ENCODE measurements at regions not wholly inside any gene's neighbourhood (a gene's known extent, or its start where the extent isn't known, plus 50 kb on each side); places are given as distances from the start of the nearest gene placed in this dataset.

- no peak overlapping the region for H3K27ac Mint-ChIP-seq
- ATAC-seq (no peak), DNase-seq (no peak)
- H3K27me3 Mint-ChIP-seq (ENCODE audit: low read depth) = no peaks in the 10 kb centered on the region
- CTCF ChIA-PET = no interaction called here
- POLR2A ChIA-PET = no interaction called here
- no peaks in the 10 kb centered on the region for H3K36me3 Mint-ChIP-seq (ENCODE audit: low read depth)
- H3K9me3 Mint-ChIP-seq (ENCODE audit: insufficient read depth) = no peaks in the 10 kb centered on the region
- H3K4me1 Mint-ChIP-seq (ENCODE audit: low read depth) = no peaks in the 10 kb centered on the region
- H3K4me3 Mint-ChIP-seq = no peak overlapping the region
Observed at GRCh38 chr10:125466685-125467084, 216.3 kb downstream of the TEX36 start.

GRCh38 chr10:125462845-125463244 is 220.1 kb downstream of the TEX36 start:
- no peak overlapping the region for H3K4me3 Mint-ChIP-seq
- ChIA-PET POLR2A (no interaction called here), CTCF (no interaction called here)
- H3K4me1 Mint-ChIP-seq (ENCODE audit: low read depth) = no peaks in the 10 kb centered on the region
- no peak overlapping the region for H3K27ac Mint-ChIP-seq
- DNase-seq = no peak
- ATAC-seq = no peak
- no peaks in the 10 kb centered on the region for H3K27me3 Mint-ChIP-seq (ENCODE audit: low read depth)
- H3K9me3 Mint-ChIP-seq (ENCODE audit: insufficient read depth) = no peaks in the 10 kb centered on the region
- no peaks in the 10 kb centered on the region for H3K36me3 Mint-ChIP-seq (ENCODE audit: low read depth)

GRCh38 chr10:125460326-125460725 is 222.6 kb downstream of the TEX36 start:
- DNase-seq (no peak), ATAC-seq (no peak)
- no peaks in the 10 kb centered on the region for H3K9me3 Mint-ChIP-seq (ENCODE audit: insufficient read depth)
- H3K4me1 Mint-ChIP-seq (ENCODE audit: low read depth) = no peaks in the 10 kb centered on the region
- H3K36me3 Mint-ChIP-seq (ENCODE audit: low read depth) = no peaks in the 10 kb centered on the region
- H3K27ac Mint-ChIP-seq = no peak overlapping the region
- CTCF ChIA-PET = no interaction called here
- H3K4me3 Mint-ChIP-seq = no peak overlapping the region
- no peaks in the 10 kb centered on the region for H3K27me3 Mint-ChIP-seq (ENCODE audit: low read depth)
- POLR2A ChIA-PET = no interaction called here

GRCh38 chr10:125457406-125457805 is 225.6 kb downstream of the TEX36 start:
- POLR2A ChIA-PET = no interaction called here
- no peak for DNase-seq
- no peaks in the 10 kb centered on the region for H3K4me1 Mint-ChIP-seq (ENCODE audit: low read depth)
- no peaks in the 10 kb centered on the region for H3K36me3 Mint-ChIP-seq (ENCODE audit: low read depth)
- H3K27ac Mint-ChIP-seq = no peak overlapping the region
- H3K4me3 Mint-ChIP-seq = no peak overlapping the region
- H3K9me3 Mint-ChIP-seq (ENCODE audit: insufficient read depth) = no peaks in the 10 kb centered on the region
- H3K27me3 Mint-ChIP-seq (ENCODE audit: low read depth) = no peaks in the 10 kb centered on the region
- CTCF ChIA-PET = no interaction called here
- no peak for ATAC-seq

- Mint-ChIP-seq H3K27ac (no peak overlapping the region), H3K4me3 (no peak overlapping the region), H3K27me3 (ENCODE audit: low read depth) (no peaks in the 10 kb centered on the region), H3K9me3 (ENCODE audit: insufficient read depth) (no peaks in the 10 kb centered on the region), H3K36me3 (ENCODE audit: low read depth) (no peaks in the 10 kb centered on the region), H3K4me1 (ENCODE audit: low read depth) (no peaks in the 10 kb centered on the region)
- ChIA-PET CTCF (no interaction called here), POLR2A (no interaction called here)
- DNase-seq = no peak
- no peak for ATAC-seq
Observed at GRCh38 chr10:125455855-125456254, 227.1 kb downstream of the TEX36 start.

- no peak for DNase-seq
- Mint-ChIP-seq H3K27ac (no peak overlapping the region), H3K36me3 (ENCODE audit: low read depth) (no peaks in the 10 kb centered on the region), H3K27me3 (ENCODE audit: low read depth) (no peaks in the 10 kb centered on the region), H3K9me3 (ENCODE audit: insufficient read depth) (no peaks in the 10 kb centered on the region), H3K4me1 (ENCODE audit: low read depth) (no peaks in the 10 kb centered on the region), H3K4me3 (no peak overlapping the region)
- POLR2A ChIA-PET = no interaction called here
- no peak for ATAC-seq
- CTCF ChIA-PET = no interaction called here
Observed at GRCh38 chr10:125455431-125455830, 227.5 kb downstream of the TEX36 start.

- ChIA-PET CTCF (no interaction called here), POLR2A (no interaction called here)
Observed at GRCh38 chr10:125451319-125451718, 231.6 kb downstream of the TEX36 start.

GRCh38 chr10:125450218-125450617 is 232.7 kb downstream of the TEX36 start:
- H3K27ac Mint-ChIP-seq = no peak overlapping the region
- POLR2A ChIA-PET = no interaction called here
- no peaks in the 10 kb centered on the region for H3K27me3 Mint-ChIP-seq (ENCODE audit: low read depth)
- DNase-seq (no peak), ATAC-seq (no peak)
- CTCF ChIA-PET = no interaction called here
- no peaks in the 10 kb centered on the region for H3K9me3 Mint-ChIP-seq (ENCODE audit: insufficient read depth)
- no peak overlapping the region for H3K4me3 Mint-ChIP-seq
- no peaks in the 10 kb centered on the region for H3K36me3 Mint-ChIP-seq (ENCODE audit: low read depth)
- no peaks in the 10 kb centered on the region for H3K4me1 Mint-ChIP-seq (ENCODE audit: low read depth)

More at GRCh38 chr10:125451319-125451718, 231.6 kb downstream of the TEX36 start:
- ATAC-seq (no peak), DNase-seq (no peak)
- Mint-ChIP-seq H3K27me3 (ENCODE audit: low read depth) (no peaks in the 10 kb centered on the region), H3K4me3 (no peak overlapping the region), H3K27ac (no peak overlapping the region), H3K9me3 (ENCODE audit: insufficient read depth) (no peaks in the 10 kb centered on the region), H3K36me3 (ENCODE audit: low read depth) (no peaks in the 10 kb centered on the region), H3K4me1 (ENCODE audit: low read depth) (no peaks in the 10 kb centered on the region)

- ChIA-PET CTCF (no interaction called here), POLR2A (no interaction called here)
- H3K9me3 Mint-ChIP-seq (ENCODE audit: insufficient read depth) = no peaks in the 10 kb centered on the region
- no peak overlapping the region for H3K4me3 Mint-ChIP-seq
- no peaks in the 10 kb centered on the region for H3K36me3 Mint-ChIP-seq (ENCODE audit: low read depth)
- H3K27me3 Mint-ChIP-seq (ENCODE audit: low read depth) = no peaks in the 10 kb centered on the region
- no peak for ATAC-seq
- no peaks in the 10 kb centered on the region for H3K4me1 Mint-ChIP-seq (ENCODE audit: low read depth)
- no peak for DNase-seq
- H3K27ac Mint-ChIP-seq = no peak overlapping the region
Observed at GRCh38 chr10:125449571-125449970, 233.4 kb downstream of the TEX36 start.

- Mint-ChIP-seq H3K27ac (no peak overlapping the region), H3K4me3 (no peak overlapping the region), H3K9me3 (ENCODE audit: insufficient read depth) (no peaks in the 10 kb centered on the region), H3K27me3 (ENCODE audit: low read depth) (no peaks in the 10 kb centered on the region), H3K36me3 (ENCODE audit: low read depth) (no peaks in the 10 kb centered on the region), H3K4me1 (ENCODE audit: low read depth) (no peaks in the 10 kb centered on the region)
- ATAC-seq (no peak), DNase-seq (no peak)
- POLR2A ChIA-PET = no interaction called here
- CTCF ChIA-PET = no interaction called here
Observed at GRCh38 chr10:125448596-125448995, 234.4 kb downstream of the TEX36 start.

- H3K27ac Mint-ChIP-seq = no peak overlapping the region
- CTCF ChIA-PET = no interaction called here
- H3K4me1 Mint-ChIP-seq (ENCODE audit: low read depth) = no peaks in the 10 kb centered on the region
- H3K4me3 Mint-ChIP-seq = no peak overlapping the region
- no peaks in the 10 kb centered on the region for H3K36me3 Mint-ChIP-seq (ENCODE audit: low read depth)
- H3K9me3 Mint-ChIP-seq (ENCODE audit: insufficient read depth) = no peaks in the 10 kb centered on the region
- DNase-seq (no peak), ATAC-seq (no peak)
- POLR2A ChIA-PET = no interaction called here
- no peaks in the 10 kb centered on the region for H3K27me3 Mint-ChIP-seq (ENCODE audit: low read depth)
Observed at GRCh38 chr10:125444790-125445189, 238.2 kb downstream of the TEX36 start.

GRCh38 chr10:125442856-125443540 is 240.0 kb downstream of the TEX36 start:
- no peaks in the 10 kb centered on the region for H3K36me3 Mint-ChIP-seq (ENCODE audit: low read depth)
- ChIA-PET CTCF (no interaction called here), POLR2A (no interaction called here)
- no peak for ATAC-seq
- H3K27ac Mint-ChIP-seq = no peak overlapping the region
- no peaks in the 10 kb centered on the region for H3K9me3 Mint-ChIP-seq (ENCODE audit: insufficient read depth)
- no peak overlapping the region for H3K4me3 Mint-ChIP-seq
- peaks cover 2% of the 10 kb centered on the region for H3K27me3 Mint-ChIP-seq (ENCODE audit: low read depth)
- H3K4me1 Mint-ChIP-seq (ENCODE audit: low read depth) = no peaks in the 10 kb centered on the region
- DNase-seq = no peak

- no peak overlapping the region for H3K4me3 Mint-ChIP-seq
Observed at GRCh38 chr10:125441151-125441550, 241.8 kb downstream of the TEX36 start.

More at GRCh38 chr10:125441151-125441550, 241.8 kb downstream of the TEX36 start:
- POLR2A ChIA-PET = no interaction called here
- Mint-ChIP-seq H3K9me3 (ENCODE audit: insufficient read depth) (no peaks in the 10 kb centered on the region), H3K27me3 (ENCODE audit: low read depth) (peaks cover 2% of the 10 kb centered on the region), H3K27ac (no peak overlapping the region), H3K36me3 (ENCODE audit: low read depth) (no peaks in the 10 kb centered on the region), H3K4me1 (ENCODE audit: low read depth) (no peaks in the 10 kb centered on the region)
- CTCF ChIA-PET = no interaction called here
- DNase-seq (no peak), ATAC-seq (no peak)
